ENCODE measurements at regions not wholly inside any gene's neighbourhood (a gene's known extent, or its start where the extent isn't known, plus 50 kb on each side); places are given as distances from the start of the nearest gene placed in this dataset.

GRCh38 chr11:33539751-33540150 lies 160.9 kb downstream of the C11orf91 start:
- peaks cover 3% of the 10 kb centered on the region for H3K9me3 ChIP-seq
- H3K36me3 ChIP-seq = no peaks in the 10 kb centered on the region
- H3K4me3 ChIP-seq = no peak overlapping the region
- H3K27me3 ChIP-seq (replicated peaks; ENCODE audit: insufficient read depth) = no peaks in the 10 kb centered on the region
- H3K4me1 ChIP-seq (ENCODE audit: control insufficient read depth in 1 of 2, low read depth in 2 of 2) = no peaks in the 10 kb centered on the region
- no peak for DNase-seq (ENCODE audit: low spot score)
- no peak overlapping the region for H3K27ac ChIP-seq
- no peak for TF ChIP-seq CTCF (IDR thresholded peaks at IDR 0.05)
- ATAC-seq (ENCODE audit: insufficient number of reproducible peaks, low FRiP score, low read depth) = no peak

- H3K4me1 ChIP-seq (ENCODE audit: control insufficient read depth in 1 of 2, low read depth in 2 of 2) = no peaks in the 10 kb centered on the region
- ATAC-seq (ENCODE audit: insufficient number of reproducible peaks, low FRiP score, low read depth) (no peak), DNase-seq (ENCODE audit: low spot score) (no peak)
- TF ChIP-seq CTCF (IDR thresholded peaks at IDR 0.05) = no peak
- H3K36me3 ChIP-seq = no peaks in the 10 kb centered on the region
- H3K9me3 ChIP-seq = peaks cover 4% of the 10 kb centered on the region
- no peak overlapping the region for H3K27ac ChIP-seq
- no peak overlapping the region for H3K4me3 ChIP-seq
- no peaks in the 10 kb centered on the region for H3K27me3 ChIP-seq (replicated peaks; ENCODE audit: insufficient read depth)
Measured at GRCh38 chr11:33538726-33539125, 161.9 kb downstream of the C11orf91 start.

- no peaks in the 10 kb centered on the region for H3K27me3 ChIP-seq (replicated peaks; ENCODE audit: insufficient read depth)
Measured at GRCh38 chr11:33536178-33536577, 164.4 kb downstream of the C11orf91 start.

GRCh38 chr11:33534575-33534974 lies 166.1 kb downstream of the C11orf91 start:
- ATAC-seq (ENCODE audit: insufficient number of reproducible peaks, low FRiP score, low read depth) = no peak
- no peak for TF ChIP-seq CTCF (IDR thresholded peaks at IDR 0.05)

More at GRCh38 chr11:33536178-33536577, 164.4 kb downstream of the C11orf91 start:
- TF ChIP-seq CTCF (IDR thresholded peaks at IDR 0.05) = no peak
- H3K9me3 ChIP-seq = peaks cover 4% of the 10 kb centered on the region
- no peak overlapping the region for H3K4me3 ChIP-seq
- H3K27ac ChIP-seq = no peak overlapping the region
- H3K4me1 ChIP-seq (ENCODE audit: control insufficient read depth in 1 of 2, low read depth in 2 of 2) = no peaks in the 10 kb centered on the region
- ATAC-seq (ENCODE audit: insufficient number of reproducible peaks, low FRiP score, low read depth) = no peak
- DNase-seq (ENCODE audit: low spot score) = no peak
- no peaks in the 10 kb centered on the region for H3K36me3 ChIP-seq

DNA sequence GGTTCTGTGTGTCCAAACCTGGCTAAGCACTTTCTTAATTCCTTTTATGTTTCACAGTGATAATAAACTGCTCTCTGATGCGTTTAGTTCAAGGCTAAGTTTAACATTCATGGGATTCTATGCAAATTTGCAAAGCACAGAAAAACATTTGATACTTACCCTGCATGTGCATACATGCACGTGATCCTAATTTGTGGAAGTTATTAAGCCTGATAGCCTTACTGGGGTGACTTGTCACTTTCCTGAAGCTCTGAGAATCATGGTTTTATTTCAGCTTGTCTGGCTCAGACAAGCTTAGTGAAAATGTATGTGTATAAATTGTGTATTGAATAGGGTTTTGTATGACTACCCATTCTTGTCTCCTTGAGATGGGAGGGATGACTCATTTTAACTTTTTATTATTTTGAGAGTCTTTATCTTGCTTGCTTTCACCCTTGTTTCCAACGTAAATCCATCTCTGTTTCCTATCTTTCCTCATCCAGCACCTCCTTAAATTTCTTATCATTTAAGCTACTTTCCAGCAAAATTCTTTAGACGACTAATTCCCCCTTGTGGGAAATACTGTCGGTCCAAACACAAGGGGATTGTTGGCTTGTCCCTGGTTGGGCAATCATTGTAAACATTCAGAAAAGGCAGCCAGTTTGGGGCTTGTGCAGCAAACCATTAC lies 167.1 kb downstream of the C11orf91 start:
- Histone ChIP-seq H3K27ac (no peak overlapping the region), H3K4me1 (ENCODE audit: control insufficient read depth in 1 of 2, low read depth in 2 of 2) (no peaks in the 10 kb centered on the region), H3K4me3 (no peak overlapping the region), H3K9me3 (peaks cover 4% of the 10 kb centered on the region), H3K27me3 (replicated peaks; ENCODE audit: insufficient read depth) (no peaks in the 10 kb centered on the region), H3K36me3 (no peaks in the 10 kb centered on the region)
- TF ChIP-seq CTCF (IDR thresholded peaks at IDR 0.05) = no peak
- ATAC-seq (ENCODE audit: insufficient number of reproducible peaks, low FRiP score, low read depth) (no peak), DNase-seq (ENCODE audit: low spot score) (no peak)

More at GRCh38 chr11:33534575-33534974, 166.1 kb downstream of the C11orf91 start:
- H3K36me3 ChIP-seq = no peaks in the 10 kb centered on the region
- H3K9me3 ChIP-seq = peaks cover 4% of the 10 kb centered on the region
- no peaks in the 10 kb centered on the region for H3K4me1 ChIP-seq (ENCODE audit: control insufficient read depth in 1 of 2, low read depth in 2 of 2)
- no peak overlapping the region for H3K4me3 ChIP-seq
- no peaks in the 10 kb centered on the region for H3K27me3 ChIP-seq (replicated peaks; ENCODE audit: insufficient read depth)
- H3K27ac ChIP-seq = no peak overlapping the region
- DNase-seq (ENCODE audit: low spot score) = no peak

Measured in thoracic aorta (tissue), 2 donors.